Adrenal gland (tissue), 5 donors: ENCODE measurements at regions not wholly inside any gene's neighbourhood (a gene's known extent, or its start where the extent isn't known, plus 50 kb on each side); places are given as distances from the start of the nearest gene placed in this dataset.

Experiments used
- POLR2A ChIP-seq, 2 donors: fragments of 450-650 bp; IDR thresholded peaks; one replicate each; pipeline ENCODE4 v1.6.1; 2017; ENCODE audit warnings: antibody characterized with exemption in 2 of 2, mild to moderate bottlenecking in 2 of 2, moderate library complexity in 1 of 2
- TF ChIP-seq, protein P1 (sequence below), 6 experiments: fragments of 450-650 bp in 4 of 6; fragments of 200-600 bp in 2 of 6; sonication (generic) in 1 of 6; IDR thresholded peaks; 1 replicate in 5 of 6; 2 replicates in 1 of 6; pipeline versions ENCODE4 v1.5.1 to v1.8.0; 2016 to 2021; ENCODE audit warnings: antibody characterized with exemption in 6 of 6, mild to moderate bottlenecking in 2 of 6, moderate library complexity in 1 of 6
- donor health status: DM: no; HTN: no; CAD: no.

DNA sequence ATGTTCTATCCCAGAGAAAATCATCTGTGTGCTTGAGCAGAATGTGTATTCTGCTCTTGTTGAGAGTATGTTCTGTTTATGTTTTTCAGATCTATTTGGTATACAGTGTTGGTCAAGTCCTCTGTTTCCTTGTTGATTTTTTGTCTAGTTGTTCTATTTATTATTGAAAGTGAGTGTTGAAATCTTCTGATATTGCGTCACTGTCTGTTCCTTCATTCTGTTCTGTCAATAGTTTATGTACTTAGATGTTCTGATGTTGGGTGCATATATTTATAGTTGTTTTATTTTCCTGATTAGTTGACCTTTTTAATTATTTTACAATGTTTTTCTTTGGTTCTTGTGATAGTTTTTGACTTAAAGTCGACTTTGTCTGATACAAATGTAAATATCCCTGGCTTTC is 458.7 kb upstream of the HSF2 start:
- TF ChIP-seq, protein P1, sequence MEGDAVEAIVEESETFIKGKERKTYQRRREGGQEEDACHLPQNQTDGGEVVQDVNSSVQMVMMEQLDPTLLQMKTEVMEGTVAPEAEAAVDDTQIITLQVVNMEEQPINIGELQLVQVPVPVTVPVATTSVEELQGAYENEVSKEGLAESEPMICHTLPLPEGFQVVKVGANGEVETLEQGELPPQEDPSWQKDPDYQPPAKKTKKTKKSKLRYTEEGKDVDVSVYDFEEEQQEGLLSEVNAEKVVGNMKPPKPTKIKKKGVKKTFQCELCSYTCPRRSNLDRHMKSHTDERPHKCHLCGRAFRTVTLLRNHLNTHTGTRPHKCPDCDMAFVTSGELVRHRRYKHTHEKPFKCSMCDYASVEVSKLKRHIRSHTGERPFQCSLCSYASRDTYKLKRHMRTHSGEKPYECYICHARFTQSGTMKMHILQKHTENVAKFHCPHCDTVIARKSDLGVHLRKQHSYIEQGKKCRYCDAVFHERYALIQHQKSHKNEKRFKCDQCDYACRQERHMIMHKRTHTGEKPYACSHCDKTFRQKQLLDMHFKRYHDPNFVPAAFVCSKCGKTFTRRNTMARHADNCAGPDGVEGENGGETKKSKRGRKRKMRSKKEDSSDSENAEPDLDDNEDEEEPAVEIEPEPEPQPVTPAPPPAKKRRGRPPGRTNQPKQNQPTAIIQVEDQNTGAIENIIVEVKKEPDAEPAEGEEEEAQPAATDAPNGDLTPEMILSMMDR (IDR thresholded peaks at IDR 0.05), result no peak
- TF ChIP-seq POLR2A (IDR thresholded peaks at IDR 0.05), result no peak
